Mesenchymal stem cell (in vitro differentiated cells and primary cell): ENCODE measurements at regions not wholly inside any gene's neighbourhood (a gene's known extent, or its start where the extent isn't known, plus 50 kb on each side); places are given as distances from the start of the nearest gene placed in this dataset.

Experiments used
- DNase-seq: peaks from one replicate; pipeline ENCODE4 v3.0.0-alpha.2; 2013
- H2AFZ ChIP-seq: one replicate; pipeline ENCODE4 v1.6.1; 2013; ENCODE audit warnings: low read depth, mild to moderate bottlenecking, control low read depth, inconsistent platforms, low read length, moderate library complexity
- H2AK5ac ChIP-seq: 2 replicates; pipeline ENCODE4 v1.6.1; 2013; ENCODE audit warnings: low read length, moderate library complexity, mild to moderate bottlenecking, inconsistent platforms; ENCODE audit not compliant: severe bottlenecking
- H2BK120ac ChIP-seq: one replicate; pipeline ENCODE4 v1.6.1; 2013; ENCODE audit warnings: low read depth, mild to moderate bottlenecking, inconsistent platforms, low read length, moderate library complexity
- H2BK12ac ChIP-seq, 2 experiments: one replicate each; pipeline ENCODE4 v1.6.1; 2013; ENCODE audit warnings: inconsistent platforms in 2 of 2, low read length in 2 of 2, mild to moderate bottlenecking in 2 of 2, moderate library complexity in 2 of 2, control low read depth in 1 of 2
- H2BK15ac ChIP-seq: one replicate; pipeline ENCODE4 v1.6.1; 2013; ENCODE audit warnings: mild to moderate bottlenecking, low read depth, inconsistent platforms; ENCODE audit not compliant: poor library complexity, severe bottlenecking
- H2BK5ac ChIP-seq: 2 replicates; pipeline ENCODE4 v1.6.1; 2013; ENCODE audit warnings: low read depth, mild to moderate bottlenecking, low read length, control low read depth, inconsistent platforms; ENCODE audit not compliant: poor library complexity, severe bottlenecking
- H3K14ac ChIP-seq, 2 experiments: one replicate each; pipeline ENCODE4 v1.6.1; 2013; ENCODE audit warnings: inconsistent platforms in 2 of 2, low read length in 2 of 2, control low read depth in 1 of 2, mild to moderate bottlenecking in 1 of 2, moderate library complexity in 1 of 2
- H3K18ac ChIP-seq, 2 experiments: one replicate each; pipeline ENCODE4 v1.6.1; 2013; ENCODE audit warnings: inconsistent platforms in 2 of 2, low read length in 2 of 2, control low read depth in 1 of 2, low read depth in 1 of 2, mild to moderate bottlenecking in 1 of 2
- H3K23ac ChIP-seq, 2 experiments: one replicate each; pipeline ENCODE4 v1.6.1; 2013; ENCODE audit warnings: inconsistent platforms in 2 of 2, low read length in 2 of 2, mild to moderate bottlenecking in 2 of 2, moderate library complexity in 2 of 2, control low read depth in 1 of 2
- H3K27ac ChIP-seq: 2 replicates; pipeline ENCODE4 v1.5.1; 2013; ENCODE audit warnings: mild to moderate bottlenecking, moderate library complexity, low read length, control low read depth, inconsistent platforms; ENCODE audit not compliant: poor library complexity, severe bottlenecking
- H3K27me3 ChIP-seq, 2 experiments: 2 replicates each; pipeline versions ENCODE4 v1.6.1 to v1.7.0; 2013; ENCODE audit warnings: low read length in 2 of 2, mild to moderate bottlenecking in 2 of 2, moderate library complexity in 2 of 2, control low read depth in 1 of 2, inconsistent platforms in 1 of 2; ENCODE audit not compliant: control insufficient read depth in 1 of 2, insufficient read depth in 1 of 2
- H3K36me3 ChIP-seq, 2 experiments: 2 replicates each; pipeline versions ENCODE4 v1.6.1 to v1.7.0; 2013; ENCODE audit warnings: low read length in 2 of 2, control low read depth in 1 of 2, inconsistent platforms in 1 of 2, low read depth in 1 of 2, mild to moderate bottlenecking in 1 of 2; ENCODE audit not compliant: insufficient read depth in 2 of 2, control insufficient read depth in 1 of 2
- H3K4ac ChIP-seq, 2 experiments: one replicate each; pipeline ENCODE4 v1.6.1; 2013; ENCODE audit warnings: inconsistent platforms in 2 of 2, low read length in 2 of 2, mild to moderate bottlenecking in 2 of 2, moderate library complexity in 2 of 2, control low read depth in 1 of 2, low read depth in 1 of 2
- H3K4me1 ChIP-seq: 2 replicates; pipeline ENCODE4 v1.6.1; 2013; ENCODE audit warnings: low read depth, low read length, control low read depth; ENCODE audit not compliant: control insufficient read depth, insufficient read depth
- H3K4me2 ChIP-seq: 2 replicates; pipeline ENCODE4 v1.6.1; 2013; ENCODE audit warnings: low read length, mild to moderate bottlenecking, inconsistent platforms; ENCODE audit not compliant: poor library complexity, severe bottlenecking
- H3K4me3 ChIP-seq, 2 experiments: 2 replicates each; pipeline versions ENCODE4 v1.5.1 to v1.7.0; 2013; ENCODE audit warnings: low read length in 2 of 2, mild to moderate bottlenecking in 2 of 2, control low read depth in 1 of 2, low read depth in 1 of 2; ENCODE audit not compliant: insufficient read depth in 1 of 2
- H3K79me1 ChIP-seq: replicated peaks from 2 replicates; pipeline ENCODE4 v1.6.1; 2013; ENCODE audit warnings: mild to moderate bottlenecking, control low read depth, low read length, inconsistent platforms; ENCODE audit not compliant: poor library complexity, severe bottlenecking
- H3K9ac ChIP-seq: 2 replicates; pipeline ENCODE4 v1.7.0; 2013; ENCODE audit warnings: mild to moderate bottlenecking, low read length, moderate library complexity
- H3K9me3 ChIP-seq: 2 replicates; pipeline ENCODE4 v1.7.0; 2013; ENCODE audit warnings: mild to moderate bottlenecking, low read length; ENCODE audit not compliant: control insufficient read depth
- H4K8ac ChIP-seq: one replicate; pipeline ENCODE4 v1.6.1; 2013; ENCODE audit warnings: inconsistent platforms, mild to moderate bottlenecking, low read length, moderate library complexity
- H4K91ac ChIP-seq: one replicate; pipeline ENCODE4 v1.6.1; 2013; ENCODE audit warnings: mild to moderate bottlenecking, low read length, inconsistent platforms
- WGBS: methylation state at CpG from one replicate; pipeline ENCODE4 v1.1.7; 2013; ENCODE audit warnings: mixed read lengths; 5-methylcytosine and 5-hydroxymethylcytosine counted together

GRCh38 chr20:40499391-40499790 is 189.6 kb downstream of the MAFB start:
- Histone ChIP-seq H3K4ac (no peak overlapping the region), H2AFZ (no peak overlapping the region), H3K14ac (no peak overlapping the region), H3K9me3 (no peaks in the 10 kb centered on the region), H3K4me3 (no peak overlapping the region), H4K8ac (no peak overlapping the region), H3K4me1 (no peaks in the 10 kb centered on the region), H3K36me3 (no peaks in the 10 kb centered on the region), H2BK120ac (no peak overlapping the region), H2AK5ac (no peak overlapping the region), H3K23ac (no peak overlapping the region), H4K91ac (no peak overlapping the region), H3K27me3 (no peaks in the 10 kb centered on the region), H3K4me2 (no peak overlapping the region), H3K18ac (no peak overlapping the region), H2BK5ac (no peak overlapping the region), H3K27ac (no peak overlapping the region), H3K79me1 (no peaks in the 10 kb centered on the region), H2BK15ac (no peak overlapping the region), H3K9ac (no peak overlapping the region), H2BK12ac (no peak overlapping the region)
- no peak for DNase-seq
- 82% methylated on average over 1 of the region's 2 CpGs for WGBS

- Histone ChIP-seq H2BK5ac (no peak overlapping the region), H3K36me3 (no peaks in the 10 kb centered on the region), H2BK15ac (no peak overlapping the region), H2AFZ (no peak overlapping the region), H3K4me1 (peaks cover 1% of the 10 kb centered on the region), H2BK12ac (peak overlapping the region in 1 of 2 experiments; percentile 40), H3K27me3 (no peaks in the 10 kb centered on the region), H4K91ac (no peak overlapping the region), H3K14ac (peak overlapping the region in 1 of 2 experiments; percentile 44), H3K79me1 (no peaks in the 10 kb centered on the region), H2AK5ac (no peak overlapping the region), H3K9ac (peak overlapping the region; percentile 2), H4K8ac (peak overlapping the region; percentile 16), H3K18ac (no peak overlapping the region), H3K23ac (no peak overlapping the region), H3K9me3 (no peaks in the 10 kb centered on the region), H2BK120ac (no peak overlapping the region), H3K4ac (no peak overlapping the region), H3K4me3 (no peak overlapping the region), H3K27ac (no peak overlapping the region), H3K4me2 (no peak overlapping the region)
- DNase-seq: peak; percentile 73
- 36% methylated on average over 3 of the region's 4 CpGs for WGBS
These were observed 190.9 kb downstream of the MAFB start for GRCh38 chr20:40497899-40498691.

GRCh38 chr20:40495956-40496355 is 193.1 kb downstream of the MAFB start:
- Histone ChIP-seq H3K27ac (no peak overlapping the region), H3K23ac (no peak overlapping the region), H3K4me3 (no peak overlapping the region), H3K4ac (no peak overlapping the region), H3K4me1 (peaks cover 1% of the 10 kb centered on the region), H4K91ac (peak overlapping the region; percentile 66), H3K18ac (peak overlapping the region in 1 of 2 experiments; percentile 41), H2AFZ (no peak overlapping the region), H3K79me1 (no peaks in the 10 kb centered on the region), H2BK15ac (no peak overlapping the region), H2BK120ac (no peak overlapping the region), H2BK12ac (no peak overlapping the region), H2BK5ac (no peak overlapping the region), H3K14ac (no peak overlapping the region), H3K9ac (no peak overlapping the region), H3K36me3 (no peaks in the 10 kb centered on the region), H3K9me3 (no peaks in the 10 kb centered on the region), H3K27me3 (peaks cover 0 to 7% of the 10 kb centered on the region in 2 experiments), H3K4me2 (no peak overlapping the region), H4K8ac (no peak overlapping the region), H2AK5ac (no peak overlapping the region)
- no peak for DNase-seq
- 94% methylated on average over 4 of the region's 4 CpGs for WGBS

GRCh38 chr20:40494248-40494647 is 194.8 kb downstream of the MAFB start:
- no peak for DNase-seq
- peak overlapping the region in 1 of 2 experiments; percentile 51 for H3K14ac ChIP-seq

More at GRCh38 chr20:40494248-40494647, 194.8 kb downstream of the MAFB start:
- Histone ChIP-seq H3K27ac (no peak overlapping the region), H3K4me1 (peaks cover 3% of the 10 kb centered on the region), H2AK5ac (no peak overlapping the region), H3K27me3 (peaks cover 0 to 7% of the 10 kb centered on the region in 2 experiments), H3K36me3 (no peaks in the 10 kb centered on the region), H4K91ac (no peak overlapping the region), H2BK12ac (no peak overlapping the region), H2BK5ac (no peak overlapping the region), H2BK15ac (no peak overlapping the region), H3K9me3 (no peaks in the 10 kb centered on the region), H3K18ac (no peak overlapping the region), H4K8ac (no peak overlapping the region), H2BK120ac (no peak overlapping the region), H3K23ac (no peak overlapping the region), H3K79me1 (no peaks in the 10 kb centered on the region), H3K9ac (no peak overlapping the region), H3K4me3 (no peak overlapping the region), H3K4ac (no peak overlapping the region), H2AFZ (no peak overlapping the region), H3K4me2 (no peak overlapping the region)
- 87% methylated on average over 3 of the region's 3 CpGs for WGBS
